ENCODE measurements at regions not wholly inside any gene's neighbourhood (a gene's known extent, or its start where the extent isn't known, plus 50 kb on each side); places are given as distances from the start of the nearest gene placed in this dataset.

- TF ChIP-seq CTCF (IDR thresholded peaks at IDR 0.05; ENCODE audit: low read depth, low read length, missing input control) (no peak), RAD21 (IDR thresholded peaks at IDR 0.05) (no peak)
- TF ChIP-seq, protein P1, sequence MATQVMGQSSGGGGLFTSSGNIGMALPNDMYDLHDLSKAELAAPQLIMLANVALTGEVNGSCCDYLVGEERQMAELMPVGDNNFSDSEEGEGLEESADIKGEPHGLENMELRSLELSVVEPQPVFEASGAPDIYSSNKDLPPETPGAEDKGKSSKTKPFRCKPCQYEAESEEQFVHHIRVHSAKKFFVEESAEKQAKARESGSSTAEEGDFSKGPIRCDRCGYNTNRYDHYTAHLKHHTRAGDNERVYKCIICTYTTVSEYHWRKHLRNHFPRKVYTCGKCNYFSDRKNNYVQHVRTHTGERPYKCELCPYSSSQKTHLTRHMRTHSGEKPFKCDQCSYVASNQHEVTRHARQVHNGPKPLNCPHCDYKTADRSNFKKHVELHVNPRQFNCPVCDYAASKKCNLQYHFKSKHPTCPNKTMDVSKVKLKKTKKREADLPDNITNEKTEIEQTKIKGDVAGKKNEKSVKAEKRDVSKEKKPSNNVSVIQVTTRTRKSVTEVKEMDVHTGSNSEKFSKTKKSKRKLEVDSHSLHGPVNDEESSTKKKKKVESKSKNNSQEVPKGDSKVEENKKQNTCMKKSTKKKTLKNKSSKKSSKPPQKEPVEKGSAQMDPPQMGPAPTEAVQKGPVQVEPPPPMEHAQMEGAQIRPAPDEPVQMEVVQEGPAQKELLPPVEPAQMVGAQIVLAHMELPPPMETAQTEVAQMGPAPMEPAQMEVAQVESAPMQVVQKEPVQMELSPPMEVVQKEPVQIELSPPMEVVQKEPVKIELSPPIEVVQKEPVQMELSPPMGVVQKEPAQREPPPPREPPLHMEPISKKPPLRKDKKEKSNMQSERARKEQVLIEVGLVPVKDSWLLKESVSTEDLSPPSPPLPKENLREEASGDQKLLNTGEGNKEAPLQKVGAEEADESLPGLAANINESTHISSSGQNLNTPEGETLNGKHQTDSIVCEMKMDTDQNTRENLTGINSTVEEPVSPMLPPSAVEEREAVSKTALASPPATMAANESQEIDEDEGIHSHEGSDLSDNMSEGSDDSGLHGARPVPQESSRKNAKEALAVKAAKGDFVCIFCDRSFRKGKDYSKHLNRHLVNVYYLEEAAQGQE (IDR thresholded peaks at IDR 0.05) = no peak
Measured at GRCh38 chr5:125812651-125813050, 610.6 kb upstream of the GRAMD2B start.

Data from liver (tissue), 3 donors.